Stimulated activated CD8-positive, alpha-beta memory T cell treated with anti-CD3 and anti-CD28 coated beads, Interleukin-15, amount 100 ng/mL, for 24 hours (primary cell): ENCODE measurements at regions not wholly inside any gene's neighbourhood (a gene's known extent, or its start where the extent isn't known, plus 50 kb on each side); places are given as distances from the start of the nearest gene placed in this dataset.
"Not testable (repeated sequence)": the region's sequence is repeated elsewhere in the genome, so short reads cannot be mapped to it uniquely, and the experiment has no call there.

ENCODE experiments used
- DNase-seq: peaks from one replicate; pipeline ENCODE4 v3.0.0-alpha.2; 2020; ENCODE audit warnings: low read depth

DNA sequence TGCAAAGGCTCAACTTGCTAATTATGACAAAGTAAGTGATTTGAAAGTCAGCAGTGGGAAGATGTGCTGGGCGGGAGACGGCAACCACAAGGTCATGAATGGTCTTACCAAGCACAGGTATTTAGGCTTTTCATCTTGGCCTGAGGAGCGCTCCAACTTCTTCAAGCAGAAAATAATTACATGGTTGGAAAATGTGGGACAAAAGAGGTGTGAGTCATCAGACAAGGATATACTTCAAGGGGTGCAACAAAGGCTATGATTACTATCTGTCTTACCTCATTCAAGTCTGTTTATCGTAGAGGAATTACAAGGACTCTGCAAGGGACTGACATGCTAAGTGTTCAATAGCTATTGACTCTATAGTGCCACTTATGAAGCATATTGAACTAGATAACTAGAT lies 2005.7 kb downstream of the MRPL39 start:
- no peak for DNase-seq

DNA sequence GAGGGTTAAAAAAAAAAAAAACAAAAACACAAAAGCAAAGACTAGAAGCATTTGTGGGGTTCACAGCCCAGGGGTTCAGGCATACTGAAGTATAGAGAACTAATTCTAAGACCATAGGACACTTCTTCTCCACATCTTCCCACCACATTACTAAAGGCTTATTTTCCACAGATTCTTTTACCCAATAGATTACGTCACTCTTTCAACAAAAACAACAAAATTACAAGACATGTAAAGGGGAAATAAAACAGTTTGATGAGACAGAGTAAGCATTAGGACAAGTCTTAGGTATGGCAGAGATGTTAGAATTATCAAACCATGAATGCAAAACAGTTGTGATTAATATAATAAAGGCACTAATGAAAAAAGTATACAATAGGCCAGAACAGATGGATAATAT lies 2013.7 kb downstream of the MRPL39 start:
- DNase-seq, result no peak

DNA sequence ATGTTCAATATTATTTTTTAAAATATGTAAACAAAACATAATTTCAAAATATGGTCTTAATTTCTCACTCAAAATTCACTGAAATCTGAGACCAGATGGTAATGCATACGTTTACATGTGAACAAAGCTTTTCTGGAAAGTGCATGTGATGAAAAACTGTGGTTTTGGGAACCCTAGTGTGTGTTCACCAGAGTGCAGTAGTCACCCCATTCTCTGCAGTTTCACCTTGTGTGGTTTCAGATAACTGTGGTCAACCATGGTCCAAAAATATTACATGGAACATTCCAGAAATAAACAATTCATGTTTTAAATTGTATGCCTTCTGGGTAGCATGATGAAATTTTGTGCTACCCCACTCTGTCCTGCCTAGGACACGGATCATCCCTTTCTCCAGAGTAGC lies 2021.9 kb downstream of the MRPL39 start:
- no peak for DNase-seq

DNA sequence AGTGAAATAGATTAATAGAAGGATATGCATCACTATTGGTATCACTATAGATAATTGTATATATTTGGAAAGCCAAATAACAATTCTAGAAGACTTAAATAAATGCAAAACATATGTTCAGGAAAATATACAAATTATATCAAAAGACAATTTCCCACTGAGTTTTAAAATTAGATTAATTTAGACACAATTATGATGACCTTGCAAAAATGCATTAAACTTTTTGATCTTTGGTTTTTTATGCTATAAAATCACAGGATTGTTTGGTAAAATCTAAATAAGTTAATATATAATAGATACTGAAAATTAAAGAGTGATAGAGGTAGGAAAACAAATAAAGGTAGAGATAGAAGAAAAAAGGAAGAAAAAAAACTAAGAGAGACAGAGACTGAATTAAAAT lies 2027.7 kb downstream of the MRPL39 start:
- DNase-seq, result no peak

- DNase-seq, result no peak
Measured at GRCh38 chr21:23578027-23578426, 2029.3 kb downstream of the MRPL39 start.

GRCh38 chr21:23574932-23575331 lies 2032.3 kb downstream of the MRPL39 start:
- no peak for DNase-seq

GRCh38 chr21:23548924-23549323 lies 2058.4 kb downstream of the MRPL39 start:
- not testable (repeated sequence) for DNase-seq

GRCh38 chr21:23543333-23543732 lies 2063.9 kb downstream of the MRPL39 start:
- no peak for DNase-seq

GRCh38 chr21:23542097-23542496 lies 2065.2 kb downstream of the MRPL39 start:
- DNase-seq, result no peak

- no peak for DNase-seq
Measured at GRCh38 chr21:23541571-23541970, 2065.7 kb downstream of the MRPL39 start.

DNA sequence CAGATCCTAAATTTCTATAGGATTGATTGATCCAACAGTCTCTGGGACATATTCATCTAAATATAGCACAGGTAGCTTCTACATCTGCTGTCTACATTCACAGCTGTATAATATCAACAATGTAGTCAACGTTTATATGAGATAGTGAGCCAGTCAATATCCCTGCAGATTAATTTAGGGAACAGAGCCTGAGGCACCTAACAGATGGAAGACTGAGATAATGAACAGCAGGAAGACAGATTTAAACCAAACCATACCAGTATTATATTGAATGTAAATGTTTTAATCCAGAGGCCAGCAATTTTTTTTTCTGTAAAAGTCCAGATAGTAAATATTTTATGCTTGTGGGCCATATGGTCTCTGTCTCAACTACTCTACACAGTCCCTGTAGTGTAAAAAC lies 2072.4 kb downstream of the MRPL39 start:
- DNase-seq, result no peak

DNA sequence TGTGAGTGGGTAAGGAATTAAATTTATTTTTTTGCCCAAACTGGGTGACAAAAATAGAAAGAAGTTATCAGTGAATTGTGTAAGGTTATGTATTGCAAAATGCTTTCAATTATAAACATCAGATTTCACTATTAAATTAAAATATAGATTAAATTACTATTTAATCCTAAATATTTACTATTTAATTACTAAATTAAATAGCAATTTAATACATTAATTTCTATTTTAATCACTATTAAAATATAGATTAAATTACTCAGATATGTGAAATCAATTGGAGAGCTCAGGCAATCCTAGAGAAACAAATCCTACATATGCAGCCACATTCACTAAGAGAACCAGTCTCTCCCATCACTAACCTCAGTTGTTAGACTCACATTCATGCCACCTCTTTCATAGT lies 2075.8 kb downstream of the MRPL39 start:
- DNase-seq, result no peak

DNA sequence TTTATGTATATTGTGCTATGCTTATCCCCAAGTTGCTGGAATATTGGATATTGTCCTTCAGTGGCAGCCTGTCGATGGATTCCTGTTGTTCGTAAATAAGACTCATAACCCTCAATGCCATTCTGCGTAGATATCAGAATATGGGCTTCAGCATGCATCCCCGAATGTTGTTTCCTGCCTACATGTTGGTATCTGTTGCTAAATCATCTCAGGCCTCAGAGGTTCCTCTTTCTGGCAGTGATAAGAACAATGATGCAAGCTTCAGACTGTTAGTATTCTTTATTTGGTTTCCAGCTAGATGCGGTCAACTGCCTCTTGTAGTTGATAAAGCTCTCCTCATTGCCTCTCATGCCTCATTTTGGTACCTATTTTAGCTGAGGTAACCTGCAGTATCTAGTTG lies 2082.6 kb downstream of the MRPL39 start:
- DNase-seq, result no peak

DNA sequence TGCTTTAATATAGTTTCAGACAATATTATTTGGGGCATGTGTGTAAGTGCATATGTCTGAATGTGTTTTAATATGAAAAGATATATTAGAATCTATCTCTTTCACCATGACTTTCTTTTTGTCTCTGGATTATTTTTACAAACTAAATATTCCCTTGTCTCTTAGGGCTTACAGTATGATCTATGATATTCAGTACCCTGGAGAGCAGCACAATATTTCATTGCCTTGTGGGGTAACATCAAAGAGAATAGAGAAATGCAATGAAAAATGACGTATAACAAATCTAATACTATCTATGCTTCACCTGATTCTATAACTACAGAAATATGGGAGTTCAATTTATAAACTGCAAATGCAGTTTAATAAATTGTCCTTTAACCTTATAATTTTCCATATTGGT lies 2084.5 kb downstream of the MRPL39 start:
- no peak for DNase-seq

DNA sequence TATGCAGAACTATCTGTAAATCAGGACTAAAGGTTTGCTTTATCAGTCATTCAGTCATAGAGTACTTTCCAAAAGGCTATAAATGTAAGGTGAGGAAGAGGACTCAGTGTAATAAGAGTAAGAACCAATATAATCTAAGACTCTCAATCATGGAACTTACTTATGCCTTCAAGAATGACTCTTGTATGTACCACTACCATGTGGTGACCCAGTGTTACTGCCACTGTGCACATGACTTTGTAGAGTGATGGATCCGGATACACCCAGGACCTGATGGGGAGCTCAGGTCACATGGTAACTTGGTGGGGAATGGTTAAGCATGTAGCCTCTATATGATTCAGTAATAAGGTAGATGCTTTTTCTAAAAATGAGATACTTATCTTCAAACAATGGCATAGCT lies 2099.8 kb downstream of the MRPL39 start:
- DNase-seq, result no peak

GRCh38 chr21:23496729-23497128 lies 2110.6 kb downstream of the MRPL39 start:
- DNase-seq, result no peak

DNA sequence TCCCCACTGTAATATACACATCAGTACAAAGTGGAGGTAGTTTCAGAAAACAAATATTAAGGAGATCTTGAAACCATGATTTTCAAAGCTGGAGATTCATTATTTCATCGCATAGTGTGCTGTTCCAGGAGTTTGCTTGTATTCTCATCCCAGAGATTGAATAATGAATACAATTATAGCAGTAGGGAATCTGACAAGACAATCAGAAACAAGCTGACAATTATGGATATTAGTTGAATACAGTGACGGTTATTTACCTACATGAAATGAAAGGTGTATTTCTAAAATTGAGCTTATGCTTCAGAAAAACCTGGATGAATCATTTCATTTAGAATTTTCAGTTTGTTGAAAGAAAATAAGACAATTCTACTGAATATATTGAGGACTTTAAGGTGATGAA lies 2119.0 kb downstream of the MRPL39 start:
- DNase-seq, result no peak

- no peak for DNase-seq
Measured at GRCh38 chr21:23480591-23481270, 2126.6 kb downstream of the MRPL39 start.

DNA sequence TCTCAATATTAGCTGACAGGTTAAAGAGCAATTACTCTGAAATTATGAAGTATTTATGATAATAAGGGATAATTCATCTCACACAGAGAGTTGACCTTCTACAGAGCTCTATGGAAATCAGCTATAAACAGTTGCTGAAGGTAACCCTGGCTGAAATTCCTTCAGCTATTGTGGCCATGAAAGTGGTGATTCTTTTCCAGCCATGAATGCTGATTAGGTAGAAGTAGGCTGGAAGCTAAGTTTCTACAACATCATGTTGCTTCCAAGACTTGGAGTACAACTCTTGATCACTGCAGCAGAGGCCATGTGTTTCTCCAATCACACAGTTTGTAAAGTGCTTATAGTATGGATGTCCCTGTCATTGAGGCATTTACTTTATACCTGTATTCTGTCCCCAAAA lies 2128.9 kb downstream of the MRPL39 start:
- DNase-seq, result no peak

DNA sequence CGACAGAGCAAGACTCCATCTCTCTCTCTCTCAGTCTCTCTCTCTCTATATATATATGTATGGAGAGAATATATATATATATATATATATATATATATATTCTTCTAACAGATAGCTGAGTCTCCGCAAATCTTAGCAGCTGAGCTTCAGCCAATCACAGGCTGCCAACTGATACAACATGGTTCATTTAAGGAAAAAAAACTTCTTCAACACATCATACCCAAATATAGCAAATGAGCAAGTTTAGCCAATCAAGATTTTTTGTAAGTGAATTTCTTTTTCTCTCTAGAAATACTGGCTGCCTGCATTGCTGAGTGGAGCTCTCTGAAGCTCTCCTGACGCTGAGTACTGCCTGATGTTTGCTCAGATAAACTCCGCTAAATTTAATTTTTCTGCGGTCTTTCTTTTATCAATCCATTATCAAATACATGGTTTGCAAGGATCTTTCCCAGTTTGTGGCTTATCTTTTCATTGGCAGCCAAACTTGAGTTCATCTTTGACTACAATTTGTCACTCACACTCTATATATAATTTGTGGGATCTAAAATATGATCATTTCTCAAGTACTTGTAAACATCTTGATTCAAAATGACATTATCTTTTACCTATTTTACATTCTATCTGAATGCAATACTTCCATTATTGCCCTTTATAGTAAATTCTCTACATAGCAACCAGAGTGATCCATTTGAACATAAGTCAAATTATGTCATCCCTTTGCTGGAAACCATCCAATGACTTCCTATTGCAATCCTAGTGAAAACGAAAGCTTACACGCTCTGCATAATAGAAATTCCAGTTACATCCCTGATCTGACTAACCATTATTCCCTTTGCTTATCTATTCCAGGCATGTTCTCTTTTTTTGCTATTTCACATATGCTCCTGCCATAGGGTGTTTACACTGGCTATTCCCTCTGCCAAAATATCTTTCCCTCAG lies 2131.7 kb downstream of the MRPL39 start:
- no peak for DNase-seq

GRCh38 chr21:23471877-23472276 lies 2135.4 kb downstream of the MRPL39 start:
- no peak for DNase-seq

DNA sequence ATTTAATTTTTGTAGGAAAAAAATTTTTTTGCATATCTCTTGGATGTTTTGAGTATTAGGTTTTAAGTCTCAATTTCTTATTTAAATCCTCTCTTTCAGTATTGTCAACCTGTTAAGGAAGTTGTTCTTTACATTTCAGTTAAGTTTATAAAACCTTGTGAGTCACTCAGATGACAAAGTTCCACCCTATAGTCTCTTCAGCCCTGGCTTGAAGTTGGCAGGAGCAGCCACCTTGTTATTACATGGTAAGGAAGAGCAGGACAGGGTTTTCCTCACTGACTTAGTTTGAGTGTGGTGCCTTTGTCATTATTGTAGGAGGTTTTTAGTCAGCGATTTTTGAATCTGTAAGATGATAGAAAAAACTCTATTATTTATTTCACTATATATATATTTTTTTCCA lies 2143.9 kb downstream of the MRPL39 start:
- DNase-seq, result no peak

DNA sequence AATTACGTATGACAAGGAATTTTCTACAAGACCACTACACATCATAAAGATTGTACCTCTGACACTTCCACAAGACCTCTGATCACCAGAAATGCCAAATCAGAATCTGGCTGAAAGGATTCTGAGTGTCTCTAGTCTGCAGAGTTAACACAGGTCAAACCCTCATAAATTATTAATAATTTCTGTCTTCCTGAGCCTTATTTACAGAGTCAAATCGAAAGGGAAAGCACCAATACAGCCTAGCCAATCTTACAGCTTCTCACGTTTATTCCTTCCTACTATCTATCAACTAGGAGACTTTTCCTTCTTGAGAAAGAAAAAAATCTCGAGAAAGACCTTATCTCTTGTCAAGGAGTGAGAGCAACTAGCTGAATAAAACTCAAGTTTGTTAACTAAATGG lies 2151.6 kb downstream of the MRPL39 start:
- no peak for DNase-seq
